Smooth muscle cell (in vitro differentiated cells): ENCODE measurements at regions not wholly inside any gene's neighbourhood (a gene's known extent, or its start where the extent isn't known, plus 50 kb on each side); places are given as distances from the start of the nearest gene placed in this dataset.

Source experiments
- DNase-seq: peaks from one replicate; lab custom pipeline; 2025; ENCODE audit not compliant: unreplicated experiment; lab: John Stamatoyannopoulos, UW
- H2AFZ ChIP-seq: fragments of 200-600 bp; sonication (generic); 2 replicates; pipeline ENCODE4 v1.6.0; 2016; ENCODE audit warnings: antibody characterized with exemption, low read depth, mild to moderate bottlenecking
- H3F3A ChIP-seq: fragments of 200-600 bp; sonication (generic); 2 replicates; pipeline ENCODE4 v1.6.0; 2017; ENCODE audit warnings: antibody characterized with exemption, low read depth
- H3K27ac ChIP-seq: fragments of 200-600 bp; sonication (generic); 2 replicates; pipeline ENCODE4 v1.5.1; 2016; ENCODE audit warnings: low read depth, mild to moderate bottlenecking
- H3K27me3 ChIP-seq: fragments of 200-600 bp; sonication (generic); 2 replicates; pipeline ENCODE4 v1.6.1; 2016; ENCODE audit warnings: low read depth, mild to moderate bottlenecking
- H3K36me3 ChIP-seq: fragments of 200-600 bp; sonication (generic); 2 replicates; pipeline ENCODE4 v1.5.1; 2016; ENCODE audit warnings: low read depth
- H3K4me1 ChIP-seq: fragments of 200-600 bp; sonication (generic); 2 replicates; pipeline ENCODE4 v1.5.1; 2016; ENCODE audit warnings: low read depth
- H3K4me2 ChIP-seq: fragments of 200-600 bp; sonication (generic); 2 replicates; pipeline ENCODE4 v1.6.0; 2016; ENCODE audit warnings: mild to moderate bottlenecking
- H3K4me3 ChIP-seq: fragments of 200-600 bp; sonication (generic); 2 replicates; pipeline ENCODE4 v1.5.1; 2016; ENCODE audit warnings: mild to moderate bottlenecking
- H3K79me2 ChIP-seq: fragments of 200-600 bp; sonication (generic); 2 replicates; pipeline ENCODE4 v1.6.0; 2016; ENCODE audit warnings: low read depth, mild to moderate bottlenecking
- H3K9ac ChIP-seq: fragments of 200-600 bp; sonication (generic); 2 replicates; pipeline ENCODE4 v1.6.0; 2016; ENCODE audit warnings: low read depth
- H3K9me3 ChIP-seq: fragments of 200-600 bp; sonication (generic); replicated peaks from 2 replicates; pipeline ENCODE4 v1.5.1; 2016; ENCODE audit warnings: low read depth
- H4K20me1 ChIP-seq: fragments of 200-600 bp; sonication (generic); 2 replicates; pipeline ENCODE4 v1.6.0; 2016; ENCODE audit warnings: low read depth
- WGBS: methylation state at CpG from one replicate; pipeline ENCODE4 v1.1.7; 2016; ENCODE audit warnings: low lambda C conversion rate; 5-methylcytosine and 5-hydroxymethylcytosine counted together
- TF ChIP-seq, protein P1 (sequence below): fragments of 200-600 bp; sonication (generic); IDR thresholded peaks from 2 replicates; pipeline ENCODE4 v1.5.1; 2017; ENCODE audit warnings: borderline replicate concordance, mild to moderate bottlenecking, antibody characterized with exemption; ENCODE audit not compliant: insufficient read depth, poor library complexity, severe bottlenecking

DNA sequence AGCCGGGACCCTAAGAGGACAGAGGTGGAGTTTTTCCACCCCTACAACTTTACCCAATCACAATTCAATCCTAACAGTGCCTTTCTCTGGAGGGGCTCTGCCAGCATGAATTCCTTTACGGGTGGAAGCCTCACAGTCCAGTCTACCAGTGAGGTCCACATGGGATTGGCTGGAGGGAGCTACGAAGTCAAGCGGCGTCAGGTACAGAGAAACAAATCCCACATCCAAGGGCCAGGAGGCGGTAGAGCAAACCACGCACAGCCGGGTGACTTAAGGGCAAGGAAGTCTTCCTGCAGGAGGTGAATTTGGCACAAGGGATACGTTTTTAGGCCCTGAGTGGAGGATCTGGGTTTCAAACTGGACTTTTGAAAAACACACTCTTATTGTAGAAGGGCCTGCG is 199.6 kb downstream of the UQCRFS1 start:
- DNase-seq: no peak
- Histone ChIP-seq H4K20me1 (no peaks in the 10 kb centered on the region), H3K9ac (no peak overlapping the region), H3K4me3 (no peak overlapping the region), H2AFZ (no peak overlapping the region), H3K27ac (no peak overlapping the region), H3K36me3 (no peaks in the 10 kb centered on the region), H3K79me2 (no peaks in the 10 kb centered on the region), H3K9me3 (no peaks in the 10 kb centered on the region), H3K4me1 (peaks cover 10% of the 10 kb centered on the region), H3K4me2 (no peak overlapping the region), H3F3A (no peaks in the 10 kb centered on the region), H3K27me3 (peaks cover 21% of the 10 kb centered on the region)
- 74% methylated on average over 10 of the region's 10 CpGs for WGBS
- TF ChIP-seq, protein P1, sequence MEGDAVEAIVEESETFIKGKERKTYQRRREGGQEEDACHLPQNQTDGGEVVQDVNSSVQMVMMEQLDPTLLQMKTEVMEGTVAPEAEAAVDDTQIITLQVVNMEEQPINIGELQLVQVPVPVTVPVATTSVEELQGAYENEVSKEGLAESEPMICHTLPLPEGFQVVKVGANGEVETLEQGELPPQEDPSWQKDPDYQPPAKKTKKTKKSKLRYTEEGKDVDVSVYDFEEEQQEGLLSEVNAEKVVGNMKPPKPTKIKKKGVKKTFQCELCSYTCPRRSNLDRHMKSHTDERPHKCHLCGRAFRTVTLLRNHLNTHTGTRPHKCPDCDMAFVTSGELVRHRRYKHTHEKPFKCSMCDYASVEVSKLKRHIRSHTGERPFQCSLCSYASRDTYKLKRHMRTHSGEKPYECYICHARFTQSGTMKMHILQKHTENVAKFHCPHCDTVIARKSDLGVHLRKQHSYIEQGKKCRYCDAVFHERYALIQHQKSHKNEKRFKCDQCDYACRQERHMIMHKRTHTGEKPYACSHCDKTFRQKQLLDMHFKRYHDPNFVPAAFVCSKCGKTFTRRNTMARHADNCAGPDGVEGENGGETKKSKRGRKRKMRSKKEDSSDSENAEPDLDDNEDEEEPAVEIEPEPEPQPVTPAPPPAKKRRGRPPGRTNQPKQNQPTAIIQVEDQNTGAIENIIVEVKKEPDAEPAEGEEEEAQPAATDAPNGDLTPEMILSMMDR: no peak

DNA sequence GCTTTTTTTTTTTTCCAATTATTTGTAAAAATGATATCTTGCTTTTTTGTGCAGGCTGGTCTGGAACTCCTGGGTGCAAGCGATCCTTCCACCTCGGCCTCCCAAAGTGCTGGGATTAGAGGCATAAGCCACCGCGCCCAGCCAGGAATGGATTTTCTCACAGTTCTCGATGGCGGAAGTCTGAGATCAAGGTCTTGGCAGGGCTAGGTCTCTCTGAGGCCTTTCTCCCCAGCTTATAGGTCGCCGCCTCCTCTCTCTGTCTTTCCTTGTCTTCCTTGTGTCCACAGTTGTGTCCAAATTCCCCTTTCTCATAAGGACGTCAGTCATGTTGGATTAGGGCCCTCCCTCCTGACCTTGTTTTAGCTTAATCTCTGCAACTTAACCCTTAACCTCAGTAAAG is 200.5 kb downstream of the UQCRFS1 start:
- H3K4me2 ChIP-seq: no peak overlapping the region
- no peak overlapping the region for H2AFZ ChIP-seq
- no peaks in the 10 kb centered on the region for H4K20me1 ChIP-seq
- H3K36me3 ChIP-seq: no peaks in the 10 kb centered on the region
- H3K4me1 ChIP-seq: peaks cover 10% of the 10 kb centered on the region
- peaks cover 21% of the 10 kb centered on the region for H3K27me3 ChIP-seq
- H3K27ac ChIP-seq: no peak overlapping the region
- H3K9ac ChIP-seq: no peak overlapping the region
- WGBS: 78% methylated on average over 9 of the region's 9 CpGs
- no peak for DNase-seq
- no peaks in the 10 kb centered on the region for H3K9me3 ChIP-seq
- no peaks in the 10 kb centered on the region for H3F3A ChIP-seq
- TF ChIP-seq, protein P1: no peak
- H3K79me2 ChIP-seq: no peaks in the 10 kb centered on the region
- H3K4me3 ChIP-seq: no peak overlapping the region

DNA sequence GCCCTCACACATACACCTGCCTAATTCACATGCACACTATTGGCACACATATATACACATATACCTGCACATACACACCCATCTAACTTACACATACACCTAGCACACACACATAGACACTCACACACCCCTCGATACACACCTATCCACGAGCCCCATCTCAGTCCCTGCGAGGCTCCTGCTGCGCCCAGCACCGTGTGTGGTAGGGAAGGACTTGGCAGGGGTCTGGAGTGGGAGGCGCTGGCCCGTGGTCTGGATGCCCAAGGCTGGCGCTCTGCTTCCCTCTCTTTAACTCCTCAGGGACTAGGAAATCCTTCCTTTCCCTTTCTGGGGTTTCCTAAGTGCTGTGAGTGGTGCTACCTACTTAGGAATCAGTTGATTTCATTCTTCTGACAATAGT is 202.7 kb downstream of the UQCRFS1 start:
- Histone ChIP-seq H3K27ac (no peak overlapping the region), H4K20me1 (no peaks in the 10 kb centered on the region), H3F3A (no peaks in the 10 kb centered on the region), H2AFZ (no peak overlapping the region), H3K9ac (no peak overlapping the region), H3K36me3 (no peaks in the 10 kb centered on the region), H3K4me1 (peaks cover 10% of the 10 kb centered on the region), H3K79me2 (no peaks in the 10 kb centered on the region), H3K4me3 (no peak overlapping the region), H3K9me3 (no peaks in the 10 kb centered on the region), H3K27me3 (peaks cover 7% of the 10 kb centered on the region), H3K4me2 (no peak overlapping the region)
- no peak for DNase-seq
- TF ChIP-seq, protein P1: no peak
- 90% methylated on average over 8 of the region's 8 CpGs for WGBS

DNA sequence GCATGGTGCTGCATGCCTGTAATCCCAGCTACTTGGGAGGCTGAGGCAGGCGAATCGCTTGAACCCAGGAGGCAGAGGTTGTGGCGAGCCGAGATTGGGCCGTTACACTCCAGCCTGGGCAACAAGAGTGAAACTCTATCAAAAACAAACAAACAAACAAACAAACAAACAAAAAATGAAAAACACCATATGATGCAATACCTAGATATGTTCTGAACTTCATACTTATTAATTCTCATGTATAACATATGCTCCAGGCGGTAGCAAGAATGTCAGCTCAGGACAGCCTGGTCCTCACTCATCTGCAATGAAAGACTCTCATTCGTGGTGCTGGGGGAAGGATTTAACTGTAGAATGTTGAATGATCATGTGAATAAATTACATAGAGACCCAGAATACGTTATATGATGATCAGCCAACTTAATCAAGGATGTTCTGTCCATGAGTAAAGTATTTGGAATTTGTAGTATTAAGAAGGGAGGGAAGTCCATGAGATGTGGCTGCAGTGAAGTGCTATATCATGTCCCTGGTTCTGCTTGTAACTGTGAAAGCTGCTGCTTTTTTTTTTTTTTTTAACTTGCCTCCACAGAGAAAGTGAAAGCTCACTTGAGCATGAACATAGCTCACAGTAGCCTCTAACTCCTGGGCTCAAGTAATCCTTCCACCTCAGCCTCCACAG is 206.8 kb downstream of the UQCRFS1 start:
- Histone ChIP-seq H3K36me3 (no peaks in the 10 kb centered on the region), H3K9me3 (no peaks in the 10 kb centered on the region), H3K4me3 (no peak overlapping the region), H4K20me1 (no peaks in the 10 kb centered on the region), H3F3A (no peaks in the 10 kb centered on the region), H3K27me3 (no peaks in the 10 kb centered on the region), H3K9ac (no peak overlapping the region), H2AFZ (no peak overlapping the region), H3K79me2 (no peaks in the 10 kb centered on the region), H3K4me1 (peaks cover 12% of the 10 kb centered on the region), H3K27ac (no peak overlapping the region), H3K4me2 (no peak overlapping the region)
- DNase-seq: no peak
- 94% methylated on average over 8 of the region's 8 CpGs for WGBS
- TF ChIP-seq, protein P1: no peak
